ENCODE measurements at regions not wholly inside any gene's neighbourhood (a gene's known extent, or its start where the extent isn't known, plus 50 kb on each side); places are given as distances from the start of the nearest gene placed in this dataset.

DNA sequence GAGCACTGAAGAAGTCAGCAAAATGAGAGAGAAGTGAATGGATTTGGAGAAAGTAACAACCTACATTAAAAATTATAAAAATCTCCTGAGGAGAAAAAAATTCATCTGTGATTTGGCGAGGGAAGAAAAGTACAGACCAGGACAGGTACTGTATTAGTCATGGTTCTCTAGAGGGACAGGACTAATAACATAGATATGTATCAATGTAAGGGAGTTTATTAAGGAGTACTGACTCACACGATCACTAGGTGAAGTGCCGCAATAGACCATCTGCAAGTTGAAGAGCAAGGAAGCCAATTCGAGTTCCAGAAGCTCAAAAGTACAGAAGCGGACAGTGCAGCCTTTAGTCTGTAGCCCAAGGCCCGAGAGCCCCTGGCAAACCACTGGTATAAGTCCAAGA lies 1004.4 kb upstream of the ALCAM start:
- TF ChIP-seq POLR2A (IDR thresholded peaks at IDR 0.05; ENCODE audit: extremely low read depth, insufficient read length), result no peak
- TF ChIP-seq, protein P1, sequence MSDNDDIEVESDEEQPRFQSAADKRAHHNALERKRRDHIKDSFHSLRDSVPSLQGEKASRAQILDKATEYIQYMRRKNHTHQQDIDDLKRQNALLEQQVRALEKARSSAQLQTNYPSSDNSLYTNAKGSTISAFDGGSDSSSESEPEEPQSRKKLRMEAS (IDR thresholded peaks at IDR 0.05; ENCODE audit: low read depth, low read length), result no peak

All from NB4 (cell line).